SW 1271 (cell line): ENCODE measurements at regions not wholly inside any gene's neighbourhood (a gene's known extent, or its start where the extent isn't known, plus 50 kb on each side); places are given as distances from the start of the nearest gene placed in this dataset.
"Not testable (repeated sequence)": the region's sequence is repeated elsewhere in the genome, so short reads cannot be mapped to it uniquely, and the experiment has no call there.

Source experiments
- DNase-seq, 2 experiments: peaks; one replicate each; lab custom pipeline; 2025; lab: John Stamatoyannopoulos, UW

- peak in 1 of 2 experiments; percentile 38 for DNase-seq
Measured at GRCh38 chr3:125822175-125822574, 146.8 kb upstream of the ROPN1B start.

DNA sequence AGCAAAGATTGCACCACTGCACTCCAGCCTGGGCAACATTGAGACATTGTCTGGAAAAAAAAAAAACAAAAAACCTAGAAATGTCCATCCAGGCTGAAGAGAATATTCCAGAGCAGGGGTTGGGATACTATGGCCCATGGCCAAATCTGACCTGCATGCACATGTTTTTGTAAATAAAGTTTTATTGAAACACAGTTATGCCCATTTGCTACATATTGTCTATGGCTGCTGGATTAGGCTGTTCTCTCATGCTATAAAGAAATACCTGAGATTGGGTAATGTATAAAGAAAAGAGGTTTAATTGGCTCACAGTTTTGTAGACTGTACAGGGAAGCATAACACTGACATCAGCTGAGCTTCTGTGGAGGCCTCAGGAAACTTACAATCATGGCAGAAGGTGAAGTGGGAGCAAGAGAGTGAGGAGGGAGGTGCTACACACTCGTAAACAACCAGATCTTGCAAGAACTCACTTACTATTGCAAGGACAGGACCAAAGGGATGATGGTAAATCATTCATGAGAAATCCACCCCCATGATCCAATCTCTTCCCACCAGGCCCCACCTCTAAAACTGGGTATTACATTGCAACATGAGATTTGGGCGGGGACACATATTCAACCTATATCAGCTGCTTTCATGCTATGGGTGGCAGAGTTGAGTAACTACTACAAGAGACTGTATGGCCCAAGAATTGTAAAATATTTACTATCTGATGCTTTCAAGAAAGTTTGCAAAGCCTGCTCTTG, 137.8 kb upstream of the ROPN1B start:
- DNase-seq: not testable (repeated sequence)

GRCh38 chr3:125835562-125835961, 133.4 kb upstream of the ROPN1B start:
- not testable (repeated sequence) for DNase-seq

DNA sequence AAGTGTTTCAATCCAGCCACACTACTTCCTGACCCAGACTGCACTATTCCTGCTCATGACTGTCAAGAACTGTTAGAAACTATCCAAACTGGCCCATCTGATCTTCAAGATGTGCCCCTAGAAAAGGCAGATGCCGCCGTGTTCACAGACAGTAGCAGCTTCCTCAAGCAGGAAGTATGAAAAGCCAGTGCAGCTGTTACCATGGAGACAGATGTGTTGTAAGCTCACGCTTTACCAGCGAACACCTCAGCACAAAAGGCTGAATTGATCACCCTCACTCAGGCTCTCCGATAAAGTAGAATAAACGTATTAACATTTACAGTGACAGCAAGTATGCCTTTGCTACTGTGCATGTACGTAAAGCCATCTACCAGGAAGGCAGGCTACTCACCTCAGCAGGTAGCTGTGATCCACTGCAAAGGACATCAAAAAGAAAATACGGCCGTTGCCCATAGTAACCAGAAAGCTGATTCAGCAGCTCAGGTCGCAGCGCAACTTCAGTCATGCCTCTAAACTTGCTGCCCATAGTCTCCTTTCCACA, 132.9 kb upstream of the ROPN1B start:
- DNase-seq: not testable (repeated sequence)

DNA sequence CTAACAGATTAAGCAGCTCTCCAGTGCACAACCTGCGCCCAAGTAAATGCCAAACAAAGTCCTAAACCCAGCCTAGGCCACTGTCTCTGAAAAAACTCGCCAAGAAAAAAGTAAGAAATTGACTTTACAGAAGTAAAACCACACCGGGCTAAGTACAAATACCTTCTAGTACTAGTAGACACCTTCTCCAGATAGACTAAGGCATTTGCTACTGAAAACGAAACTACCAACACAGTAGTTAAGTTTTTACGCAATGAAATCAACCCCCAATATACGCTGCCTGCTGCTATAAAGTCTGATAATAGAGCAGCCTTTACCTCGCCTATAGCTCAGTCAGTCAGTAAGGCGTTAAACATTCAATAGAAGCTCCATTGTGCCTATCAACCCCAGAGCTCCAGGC, 132.2 kb upstream of the ROPN1B start:
- not testable (repeated sequence) for DNase-seq

- DNase-seq: not testable (repeated sequence)
Measured at GRCh38 chr3:125838857-125839256, 130.1 kb upstream of the ROPN1B start.

GRCh38 chr3:125840465-125840864, 128.5 kb upstream of the ROPN1B start:
- not testable (repeated sequence) for DNase-seq

DNA sequence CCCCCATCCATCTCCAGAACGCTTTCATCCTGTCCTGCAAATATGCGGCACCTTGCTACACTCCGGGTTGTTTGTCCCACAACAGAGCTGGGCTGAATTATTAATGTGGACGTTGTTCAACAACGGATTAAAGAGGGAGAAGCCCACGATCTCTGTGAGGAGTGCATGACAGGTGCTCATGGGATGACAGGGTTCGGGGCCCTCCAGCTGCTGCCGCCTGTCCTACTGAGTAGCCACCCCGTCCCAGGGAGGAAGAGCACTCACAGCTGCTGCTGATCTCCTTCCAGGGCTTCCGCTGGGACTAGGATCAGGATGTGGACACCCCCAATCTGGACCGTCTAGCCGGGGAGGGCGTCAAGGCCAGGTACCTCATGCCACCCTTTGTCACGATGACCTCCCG, 121.0 kb upstream of the ROPN1B start:
- DNase-seq: not testable (repeated sequence)

DNA sequence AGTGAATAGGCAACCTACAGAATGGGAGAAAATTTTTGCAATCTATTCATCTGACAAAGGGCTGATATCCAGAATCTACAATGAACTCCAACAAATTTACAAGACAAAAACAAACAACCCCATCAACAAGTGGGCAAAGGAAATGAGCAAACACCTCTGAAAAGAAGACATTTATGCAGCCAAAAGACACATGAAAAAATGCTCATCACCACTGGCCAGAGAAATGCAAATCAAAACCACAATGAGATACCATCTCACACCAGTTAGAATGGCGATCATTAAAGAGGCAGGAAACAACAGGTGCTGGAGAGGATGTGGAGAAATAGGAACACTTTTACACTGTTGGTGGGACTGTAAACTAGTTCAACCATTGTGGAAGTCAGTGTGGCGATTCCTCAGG, 114.0 kb upstream of the ROPN1B start:
- DNase-seq: not testable (repeated sequence)

DNA sequence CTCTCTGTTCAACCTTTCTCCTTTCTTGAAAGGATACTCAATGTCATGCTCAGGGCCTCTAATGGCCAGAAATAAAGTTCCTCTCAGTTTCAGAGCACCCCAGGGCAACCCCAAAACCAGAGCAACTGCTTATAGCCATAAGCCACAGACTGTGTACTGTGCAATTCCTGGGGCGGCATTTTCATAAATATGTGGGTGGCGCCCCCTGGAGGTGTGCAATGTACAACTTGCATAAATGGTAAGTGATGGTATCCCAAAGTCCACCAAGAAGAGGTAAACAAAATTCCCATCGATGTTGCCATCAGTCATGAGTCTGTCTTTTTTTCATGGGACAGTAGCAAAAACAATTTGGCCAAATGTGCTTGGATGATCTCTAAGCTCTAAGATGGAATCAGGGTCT, 108.4 kb upstream of the ROPN1B start:
- DNase-seq: not testable (repeated sequence)

GRCh38 chr3:125862841-125863254, 106.1 kb upstream of the ROPN1B start:
- not testable (repeated sequence) for DNase-seq

DNA sequence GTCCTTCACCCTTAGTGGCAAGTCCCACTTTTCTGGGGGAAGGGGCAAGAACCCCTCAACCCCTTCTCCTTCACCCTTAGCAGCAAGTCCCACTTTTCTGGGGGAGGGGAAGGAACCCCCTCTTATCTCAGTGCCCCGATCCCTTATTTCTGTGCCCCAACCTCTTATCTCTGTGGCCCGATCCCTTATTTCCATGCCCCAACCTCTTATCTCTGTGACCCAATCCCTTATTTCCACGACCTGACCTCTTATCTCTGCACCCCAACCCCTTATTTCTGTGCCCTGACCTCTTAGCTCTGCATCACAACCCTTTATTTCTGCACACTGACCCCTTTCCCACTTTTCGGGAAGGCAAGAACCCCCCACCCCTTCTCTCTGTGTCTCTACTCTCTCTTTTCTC, 104.4 kb upstream of the ROPN1B start:
- not testable (repeated sequence) for DNase-seq

DNA sequence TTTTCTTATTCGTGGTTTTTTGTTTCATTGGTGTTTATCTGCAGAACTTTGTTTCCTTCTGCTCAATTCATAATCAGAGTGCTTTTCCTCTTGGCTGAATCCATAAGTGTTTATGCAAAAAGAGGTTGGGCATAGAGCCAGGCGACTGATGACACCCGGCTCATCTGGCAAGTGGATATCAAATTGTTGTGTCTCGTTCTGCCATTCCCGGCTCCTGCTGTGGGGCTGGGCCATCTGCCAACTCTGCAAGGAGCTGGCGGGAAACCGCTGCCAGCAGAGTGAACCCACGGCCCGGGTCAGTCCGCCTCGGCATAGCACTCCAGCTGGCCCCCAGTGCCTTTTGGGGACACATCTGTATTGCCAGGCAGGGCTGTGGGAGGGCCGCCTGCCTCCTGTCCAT, 83.0 kb upstream of the ROPN1B start:
- DNase-seq: not testable (repeated sequence)

DNA sequence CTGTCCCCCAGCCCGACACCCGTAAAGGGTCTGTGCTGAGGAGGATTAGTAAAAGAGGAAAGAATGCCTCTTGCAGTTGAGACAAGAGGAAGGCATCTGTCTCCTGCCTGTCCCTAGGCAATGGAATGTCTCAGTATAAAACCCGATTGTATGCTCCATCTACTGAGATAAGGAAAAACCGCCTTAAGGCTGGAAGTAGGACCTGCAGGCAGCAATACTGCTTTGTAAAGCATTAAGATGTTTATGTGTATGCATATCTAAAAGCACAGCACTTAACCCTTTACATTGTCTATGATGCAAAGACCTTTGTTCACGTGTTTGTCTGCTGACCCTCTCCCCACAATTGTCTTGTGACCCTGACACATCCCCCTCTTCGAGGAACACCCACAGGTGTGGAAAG, 69.8 kb upstream of the ROPN1B start:
- DNase-seq: not testable (repeated sequence)

- DNase-seq: not testable (repeated sequence)
Measured at GRCh38 chr3:125901473-125901872, 67.5 kb upstream of the ROPN1B start.

GRCh38 chr3:125903780-125904455, 65.1 kb upstream of the ROPN1B start:
- DNase-seq: not testable (repeated sequence)

DNA sequence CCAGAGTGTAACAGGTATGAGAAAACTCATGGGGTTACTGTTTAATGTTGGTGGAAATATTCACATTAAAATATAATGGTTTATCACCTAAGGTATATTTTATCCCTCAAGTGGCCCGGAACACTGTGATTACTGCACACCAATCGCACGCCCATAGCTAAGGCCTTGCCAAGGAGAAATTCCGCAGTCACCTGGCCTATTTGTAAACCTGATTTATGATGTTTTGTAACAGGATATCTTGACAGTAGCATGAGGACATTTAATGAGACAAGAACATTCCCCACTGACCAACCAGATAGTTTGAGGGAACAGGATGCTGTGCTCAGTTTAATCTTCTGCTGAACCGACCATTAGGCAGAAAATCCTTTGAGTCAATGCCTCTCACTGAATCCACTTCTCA, 61.7 kb upstream of the ROPN1B start:
- DNase-seq: not testable (repeated sequence)

DNA sequence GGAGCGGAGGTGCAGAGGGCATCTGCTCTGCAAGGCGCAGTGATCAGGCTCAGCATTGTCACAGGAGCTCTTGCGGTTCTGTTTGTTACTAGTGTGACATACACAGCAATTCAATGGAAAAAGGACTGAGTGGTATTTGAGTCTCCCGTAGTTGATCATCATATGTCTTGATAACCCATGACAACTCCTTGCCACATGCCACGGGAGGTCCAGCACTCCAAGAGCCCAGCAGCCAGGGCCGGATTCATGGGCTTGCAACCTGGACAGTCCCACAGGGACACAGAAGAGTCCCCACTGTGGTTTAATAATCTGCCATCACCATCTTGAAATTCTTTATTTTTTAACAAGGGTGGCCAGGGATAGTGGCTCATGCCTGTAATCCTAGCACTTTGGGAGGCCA, 58.1 kb upstream of the ROPN1B start:
- DNase-seq: not testable (repeated sequence)

- peak in 1 of 2 experiments; percentile 35 for DNase-seq
Measured at GRCh38 chr3:125914608-125915436, 54.2 kb upstream of the ROPN1B start.

DNA sequence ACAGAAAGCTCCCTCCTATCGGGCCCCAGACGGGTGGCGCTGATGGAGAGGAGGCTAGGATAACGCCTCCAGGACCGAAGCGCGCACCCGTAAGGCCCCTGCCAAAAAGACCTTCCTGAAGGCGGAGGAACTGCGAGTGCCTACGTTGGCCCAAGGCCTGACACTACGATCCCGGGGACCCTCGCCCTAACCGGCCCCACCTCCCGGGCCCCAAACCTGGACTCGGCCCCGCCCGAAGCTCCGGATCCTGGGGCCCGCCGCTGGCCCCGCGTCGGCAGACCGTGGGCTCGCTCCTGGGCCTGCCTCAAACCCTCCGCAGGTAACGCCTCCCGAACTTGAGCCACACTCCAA, 53.6 kb upstream of the ROPN1B start:
- peak in 1 of 2 experiments; percentile 39 for DNase-seq

DNA sequence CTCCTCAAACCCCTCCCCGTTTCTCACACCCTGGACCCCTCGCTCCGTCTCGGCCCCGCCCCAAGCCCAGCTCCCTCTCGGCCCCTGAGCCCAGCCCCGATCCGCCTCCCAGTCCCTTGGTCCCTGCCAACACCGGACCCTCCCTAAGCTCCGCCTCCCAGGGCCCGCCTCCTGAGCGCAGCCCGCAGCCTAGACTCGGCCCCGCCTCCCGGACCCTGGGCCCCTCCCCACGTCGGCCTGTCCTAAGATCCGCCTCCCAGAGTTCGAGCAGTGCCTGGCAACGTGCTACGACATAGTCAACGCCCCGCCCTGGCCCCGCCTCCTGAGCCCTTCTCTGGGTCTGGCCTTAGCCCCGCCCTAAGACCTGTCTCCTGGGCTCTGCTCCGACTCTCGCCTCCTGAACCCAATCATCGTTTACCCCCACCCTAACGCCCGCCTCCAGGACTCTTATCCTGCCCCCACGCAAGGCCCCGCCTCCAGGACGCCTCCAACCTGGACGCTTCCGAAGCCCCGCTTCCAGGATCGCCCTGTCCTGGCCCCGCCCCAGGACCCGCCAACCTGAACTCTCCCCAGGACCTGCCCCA, 53.1 kb upstream of the ROPN1B start:
- DNase-seq: peak; percentile 95 to 96
